ENCODE measurements at regions not wholly inside any gene's neighbourhood (a gene's known extent, or its start where the extent isn't known, plus 50 kb on each side); places are given as distances from the start of the nearest gene placed in this dataset.
"Not testable (repeated sequence)": the region's sequence is repeated elsewhere in the genome, so short reads cannot be mapped to it uniquely, and the experiment has no call there.

DNA sequence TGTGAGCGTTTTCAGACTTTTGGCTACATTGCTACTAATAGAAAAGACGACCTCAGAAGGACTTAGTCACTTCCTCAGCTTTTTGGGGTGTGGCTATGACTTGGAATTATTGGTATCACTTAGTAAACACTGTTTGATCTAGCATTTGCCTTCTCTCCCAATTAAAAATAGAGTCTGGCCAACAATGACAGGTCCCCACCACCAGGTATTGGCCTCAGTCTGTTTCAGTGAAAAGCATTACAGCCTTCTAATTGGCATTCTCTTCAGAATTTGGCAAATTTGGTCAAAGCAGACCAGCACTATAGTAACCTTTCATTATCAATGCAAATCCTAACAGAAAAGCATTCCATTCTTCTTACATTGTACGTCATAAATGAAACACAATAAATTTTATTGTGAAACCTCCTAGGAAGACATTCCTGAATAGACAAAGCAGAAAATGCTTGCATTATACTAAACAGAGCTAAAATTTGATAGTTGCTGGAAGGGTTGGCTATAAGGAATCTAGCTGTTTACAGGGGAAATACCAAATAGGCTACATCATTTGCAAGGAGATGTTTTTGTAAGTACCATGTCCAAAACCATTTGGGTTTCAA is 613.9 kb downstream of the IRS1 start:
- DNase-seq: no peak

DNA sequence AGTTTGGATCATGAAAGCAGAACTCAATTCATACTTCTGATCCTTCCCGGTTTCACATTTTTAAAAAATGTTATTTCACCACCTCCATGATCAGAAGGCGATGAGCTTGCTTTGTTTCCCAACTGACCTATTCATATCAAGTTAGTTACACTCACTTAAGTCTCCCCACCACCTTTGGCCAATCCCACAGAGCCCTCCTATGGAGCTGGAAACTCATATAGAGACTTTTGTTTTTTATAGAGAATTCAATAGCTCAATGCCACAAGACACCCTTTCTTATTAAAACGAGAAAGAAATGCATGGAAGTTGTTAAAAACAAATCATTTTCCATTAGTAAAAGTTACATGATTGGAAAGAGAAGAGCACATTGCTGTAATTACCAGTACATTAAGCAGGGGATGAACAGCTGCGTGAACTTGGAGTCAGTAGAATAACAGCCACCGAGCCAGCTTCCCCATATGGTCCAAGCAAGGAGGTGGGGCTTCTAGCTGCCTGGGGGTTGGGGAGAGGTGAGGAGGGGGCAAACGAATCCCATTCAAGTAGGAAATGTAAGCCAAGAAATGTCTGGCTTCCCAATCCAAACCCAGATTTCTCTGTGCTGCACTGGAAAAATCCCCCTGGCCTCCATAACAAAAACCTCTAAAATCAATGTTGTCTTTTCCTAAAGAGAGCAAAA is 614.5 kb downstream of the IRS1 start:
- no peak for DNase-seq

DNA sequence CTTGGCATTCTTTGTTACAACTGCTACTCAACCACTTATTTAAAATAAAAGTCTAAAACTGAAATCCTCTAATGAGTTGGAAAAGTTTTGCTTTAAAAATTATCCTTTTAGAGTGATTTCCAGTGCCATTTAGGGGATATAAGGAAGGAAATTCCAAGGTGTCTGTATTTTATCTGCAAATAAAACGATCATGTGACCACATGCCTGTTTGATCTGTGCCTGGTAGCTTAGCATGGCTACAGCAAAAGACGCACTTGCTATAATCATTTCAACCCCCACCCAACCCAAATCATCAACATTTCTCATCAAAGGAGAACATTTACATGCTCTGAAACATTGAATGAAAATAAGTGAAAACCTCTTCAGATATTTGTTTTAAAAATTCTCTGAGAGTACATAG is 615.1 kb downstream of the IRS1 start:
- no peak for DNase-seq

DNA sequence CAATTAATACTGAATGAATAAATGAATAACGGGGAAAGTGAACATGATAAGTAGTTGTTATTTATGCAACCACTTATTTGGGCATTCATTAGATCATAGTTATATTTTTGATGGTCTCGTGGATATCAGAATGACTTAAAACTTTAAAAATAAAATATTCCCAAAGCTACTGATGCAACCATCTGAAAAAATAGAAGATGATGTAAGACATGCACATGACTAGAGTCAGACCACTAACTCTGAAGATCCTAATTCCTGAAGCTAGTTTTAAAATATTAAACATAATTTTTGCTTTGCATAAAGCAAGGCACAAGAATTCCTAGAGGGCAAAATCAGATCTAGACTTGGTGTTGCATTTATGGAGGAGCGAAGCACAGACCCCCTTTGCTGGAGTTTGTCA is 616.1 kb downstream of the IRS1 start:
- no peak for DNase-seq

DNA sequence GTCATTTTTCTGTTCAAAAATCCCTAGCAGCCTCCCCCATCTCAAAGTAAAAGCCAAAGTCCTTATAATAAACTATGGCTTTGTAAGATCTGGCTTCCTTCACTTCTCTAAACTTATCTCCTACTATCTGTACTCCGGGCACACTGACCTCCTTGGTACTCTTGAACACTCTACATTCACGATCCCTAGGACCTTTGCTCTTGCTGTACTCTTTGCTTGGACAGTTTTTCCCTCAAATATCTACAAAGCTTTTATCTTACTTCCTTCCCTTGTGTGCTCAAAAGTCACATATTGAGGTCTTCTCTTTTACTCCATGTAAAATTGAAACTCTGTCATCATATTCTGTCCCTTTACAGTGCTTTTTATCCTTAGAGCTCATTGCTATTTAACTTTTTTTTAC is 616.6 kb downstream of the IRS1 start:
- no peak for DNase-seq

DNA sequence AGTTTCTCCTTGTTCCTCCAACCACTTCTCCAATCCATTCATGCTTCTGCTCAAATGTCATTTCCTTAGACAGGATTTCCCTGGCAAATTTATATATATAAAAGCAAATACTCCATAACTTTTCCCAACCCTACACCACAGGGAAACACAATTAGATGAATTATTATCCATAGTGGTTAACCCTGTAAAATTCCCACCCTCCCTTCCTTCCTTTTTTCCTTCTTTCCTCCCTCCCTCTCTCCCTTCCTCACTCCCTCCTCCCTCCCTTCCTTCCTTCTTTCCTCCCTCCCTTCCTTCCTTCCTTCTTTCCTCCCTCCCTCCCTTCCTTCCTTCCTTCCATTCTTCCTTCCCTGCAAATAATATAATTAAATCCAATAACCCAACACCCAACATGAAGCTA is 617.7 kb downstream of the IRS1 start:
- no peak for DNase-seq

DNA sequence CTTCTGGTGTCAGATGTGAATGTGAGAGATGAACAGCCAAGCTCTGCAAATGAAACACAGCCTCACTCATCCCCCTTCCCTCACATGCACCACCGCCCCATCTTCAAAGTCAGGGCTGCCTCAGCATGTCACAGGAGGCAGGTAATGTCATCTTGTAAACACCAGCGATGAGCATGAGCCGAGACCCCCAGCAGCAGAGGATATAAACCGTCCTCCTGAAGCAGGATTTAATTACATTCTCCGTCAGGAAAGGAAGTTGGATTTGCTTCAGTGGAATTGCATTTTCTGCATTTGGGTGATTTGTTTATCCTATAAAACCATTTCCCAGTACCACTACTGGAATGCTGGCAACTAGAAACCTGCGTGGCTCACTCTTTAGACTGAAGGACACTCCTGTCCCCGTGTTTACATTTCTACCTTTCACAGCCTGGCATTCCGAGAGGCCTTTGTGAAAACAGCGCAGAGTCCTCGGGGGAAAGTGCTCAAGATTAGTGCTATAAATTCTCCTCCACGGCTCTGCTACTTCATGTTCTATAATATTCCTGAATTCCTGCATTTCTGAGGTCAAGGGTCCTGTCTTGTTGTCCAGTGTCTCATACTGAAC is 619.2 kb downstream of the IRS1 start:
- no peak for DNase-seq

DNA sequence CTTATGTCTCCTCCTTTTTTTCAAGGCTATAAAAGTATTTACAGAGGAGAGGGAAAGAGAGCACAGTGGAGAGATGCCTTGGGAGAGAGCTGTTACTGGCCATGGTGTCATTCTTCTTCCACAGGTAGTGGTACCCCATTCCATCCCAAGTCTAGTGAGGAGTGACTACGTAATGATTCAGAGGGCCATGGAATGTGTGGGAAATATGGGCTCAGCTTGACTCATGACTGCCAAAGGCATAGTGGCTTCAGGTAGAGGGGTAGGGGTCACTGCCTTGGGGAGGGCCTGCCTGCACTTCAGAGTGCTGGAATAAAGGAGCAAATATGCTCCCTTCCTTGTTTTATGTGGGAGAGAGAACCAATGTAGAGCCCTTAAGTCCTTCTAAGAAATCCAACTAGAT is 620.6 kb downstream of the IRS1 start:
- DNase-seq: no peak

DNA sequence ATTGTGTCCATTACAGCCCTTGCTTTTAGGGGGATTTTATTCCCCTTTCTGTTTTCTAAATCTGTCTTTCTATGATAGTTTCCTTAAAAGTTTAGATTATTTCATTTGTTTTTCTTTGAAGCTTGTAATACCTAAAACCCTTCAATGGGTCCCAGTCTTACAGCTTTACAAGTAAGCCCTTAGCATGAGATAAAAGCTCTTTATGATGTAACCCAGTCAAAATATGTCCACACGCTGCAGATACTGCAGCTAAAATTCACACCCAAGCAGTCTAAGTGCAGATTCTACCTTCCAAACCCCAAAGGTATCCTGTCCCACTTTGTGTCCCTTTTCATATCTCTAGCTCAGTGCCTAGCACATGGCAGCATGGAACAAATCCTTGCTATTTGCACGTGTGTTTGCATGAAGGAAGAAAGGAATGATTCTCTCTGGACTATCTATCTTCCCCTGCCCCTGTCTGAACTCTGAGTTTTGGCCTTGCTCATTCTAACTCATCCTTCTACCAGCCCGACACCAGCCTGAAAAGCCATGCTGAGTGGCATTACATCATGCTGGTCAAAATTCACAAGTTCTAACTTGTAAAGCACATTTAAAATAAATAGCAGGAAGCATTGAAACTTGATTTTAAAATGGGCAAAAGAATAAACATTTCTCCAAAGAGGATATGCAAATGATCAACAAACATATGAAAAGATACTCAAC is 623.2 kb downstream of the IRS1 start:
- no peak for DNase-seq

DNA sequence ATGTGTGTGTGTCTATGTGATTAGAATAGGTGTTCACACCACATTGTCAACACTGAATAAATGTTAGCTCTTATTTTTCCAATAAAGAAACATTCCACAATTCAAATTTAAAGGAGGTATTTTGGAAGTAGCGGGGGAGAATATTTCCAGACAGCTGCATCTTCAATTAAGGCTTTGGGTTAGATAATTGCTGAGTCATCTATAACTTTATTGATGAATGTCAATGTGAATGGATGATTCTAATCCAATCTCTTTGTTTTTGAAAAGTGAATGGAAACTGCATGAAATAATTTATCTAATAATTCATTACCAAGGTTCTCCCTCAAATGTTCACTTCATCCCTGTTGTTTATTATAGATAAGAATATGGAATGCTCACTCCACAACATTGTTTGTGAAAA is 625.2 kb downstream of the IRS1 start:
- no peak for DNase-seq

DNA sequence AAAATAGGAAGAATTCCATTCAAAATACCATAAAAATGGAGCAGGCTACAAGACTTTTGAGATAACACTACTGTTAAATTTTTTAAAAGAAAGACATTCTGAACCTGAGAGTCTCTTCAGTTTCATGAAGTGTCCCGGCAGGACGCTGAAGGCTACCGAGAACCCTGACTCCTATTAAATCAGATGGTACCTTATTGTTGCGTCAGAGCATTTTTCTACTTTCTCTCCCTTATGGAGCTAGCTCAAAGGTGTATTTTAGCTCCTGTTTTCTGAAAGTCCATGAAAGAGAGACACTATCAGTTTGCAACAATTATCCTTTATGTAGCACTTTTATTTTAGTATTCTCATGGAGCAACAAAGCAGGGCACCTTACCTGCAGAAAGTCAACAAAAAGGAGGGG is 626.7 kb downstream of the IRS1 start:
- DNase-seq: no peak

DNA sequence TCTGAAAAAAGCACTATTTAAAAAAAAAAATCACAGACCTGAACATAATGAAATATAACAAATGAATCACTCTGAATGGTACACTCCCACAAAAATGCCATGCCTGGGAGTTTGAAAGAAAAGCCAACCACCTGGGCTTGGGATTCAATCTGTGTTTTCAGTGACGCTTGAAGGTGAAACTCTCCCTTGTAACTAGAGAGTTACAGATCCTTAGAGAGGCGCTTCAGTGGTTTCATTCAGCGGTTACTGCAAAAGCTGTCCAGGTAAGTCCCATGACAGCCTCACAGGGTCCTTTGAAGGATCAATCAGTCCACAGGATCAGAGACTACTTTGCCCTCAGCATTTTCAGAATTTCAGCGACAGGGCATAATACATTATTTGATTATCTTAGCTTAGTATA is 627.3 kb downstream of the IRS1 start:
- no peak for DNase-seq

DNA sequence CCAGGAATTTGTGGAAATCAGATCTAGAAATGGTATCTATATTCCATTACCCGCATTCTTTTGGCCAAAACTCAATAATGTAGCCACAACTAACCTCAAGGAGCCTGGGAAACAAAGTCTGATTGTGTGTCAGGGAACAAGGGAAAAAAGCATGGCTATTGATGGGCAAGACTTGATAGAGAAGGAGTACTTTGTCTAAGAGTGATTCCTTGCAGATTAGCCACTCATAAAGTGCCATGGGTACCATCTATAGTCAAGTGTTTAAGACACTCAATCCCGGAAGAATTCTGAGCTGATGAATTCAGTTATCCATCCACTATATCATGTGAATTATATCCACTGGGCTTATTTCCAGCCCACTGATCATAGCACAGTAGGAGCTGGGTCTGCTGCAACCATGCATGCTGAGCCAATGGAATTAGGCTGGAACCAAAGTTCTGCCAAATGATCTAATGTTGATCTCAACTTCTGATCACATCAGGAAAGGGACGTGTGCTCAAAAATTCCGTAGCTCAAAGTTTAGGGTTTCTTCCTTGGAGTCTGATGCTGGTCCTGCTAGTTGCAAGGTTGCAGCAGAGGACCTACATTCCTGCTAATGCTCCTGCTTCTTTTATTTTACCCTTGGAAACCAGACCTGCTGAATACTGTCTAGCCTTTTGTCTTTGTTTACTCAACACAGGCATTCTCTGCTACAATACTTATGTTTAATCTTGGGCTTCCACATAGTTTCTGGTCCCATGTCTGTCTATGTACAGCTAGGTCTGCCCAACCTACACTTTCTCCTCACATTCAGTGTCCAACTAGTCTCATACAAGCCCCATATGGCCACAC is 629.7 kb downstream of the IRS1 start:
- no peak for DNase-seq

DNA sequence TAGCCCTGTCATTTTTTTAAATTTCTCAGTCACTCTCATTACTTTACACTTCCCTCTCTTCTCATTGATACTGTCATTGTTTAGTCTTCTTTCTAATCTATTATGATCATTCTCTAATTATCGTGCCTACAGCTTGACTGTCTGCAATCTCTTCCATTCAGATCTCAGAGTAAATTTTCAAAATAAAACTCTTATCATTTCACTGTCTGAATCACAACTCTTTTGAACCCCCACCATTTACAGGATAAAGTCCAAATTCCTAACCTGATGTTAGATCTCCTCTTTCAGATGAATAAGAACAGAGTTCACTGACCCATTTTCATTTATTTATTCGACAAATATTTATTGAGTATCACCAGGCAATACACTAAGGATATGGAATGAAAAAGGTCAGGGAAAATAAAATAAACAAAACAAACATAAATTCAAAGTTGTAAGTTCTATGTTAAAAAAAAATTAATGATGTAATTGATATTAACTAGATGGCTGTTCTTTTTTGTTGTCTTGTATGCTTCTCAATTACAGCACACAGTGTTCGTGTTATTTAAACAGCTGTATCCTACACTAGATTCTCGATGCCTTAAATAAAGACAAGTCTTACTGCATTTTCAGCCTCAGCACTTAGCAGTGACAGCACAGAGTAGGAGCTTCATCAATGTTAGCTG is 631.0 kb downstream of the IRS1 start:
- DNase-seq: no peak

DNA sequence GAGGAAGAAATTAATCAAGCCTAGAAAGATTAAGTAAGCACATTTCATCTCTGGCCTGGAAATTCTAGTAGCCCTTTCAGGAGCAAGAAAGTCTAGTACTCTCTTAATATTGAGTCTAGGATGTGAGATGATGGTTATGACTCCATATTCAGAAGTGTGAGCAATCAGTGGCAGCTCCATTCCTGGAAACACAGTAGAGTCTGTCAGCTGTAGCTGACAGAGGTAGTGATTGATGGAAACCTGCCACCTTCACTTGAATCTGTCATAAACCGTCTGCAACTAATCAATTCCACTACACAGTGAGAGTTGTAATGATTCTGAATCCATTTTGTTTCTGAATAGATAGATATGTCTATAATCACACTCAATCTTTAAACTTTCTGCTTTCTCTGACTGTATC is 635.1 kb downstream of the IRS1 start:
- DNase-seq: no peak

DNA sequence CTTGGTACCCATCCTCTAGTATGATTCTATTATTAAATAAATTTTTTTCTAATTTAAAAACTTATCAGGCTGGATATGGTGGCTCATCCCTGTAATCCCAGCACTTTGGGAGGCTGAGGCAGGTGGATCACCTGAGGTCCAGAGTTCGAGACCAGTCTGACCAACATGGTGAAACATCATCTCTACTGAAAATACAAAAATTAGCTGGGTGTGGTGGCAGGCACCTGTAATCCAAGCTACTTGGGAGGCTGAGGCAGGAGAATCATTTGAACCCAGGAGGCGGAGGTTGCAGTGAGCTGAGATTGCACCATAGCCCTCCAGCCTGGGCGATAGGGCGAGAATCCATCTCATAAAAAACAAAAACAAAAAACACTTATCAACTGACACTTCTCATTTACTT is 639.0 kb downstream of the IRS1 start:
- DNase-seq: not testable (repeated sequence)

DNA sequence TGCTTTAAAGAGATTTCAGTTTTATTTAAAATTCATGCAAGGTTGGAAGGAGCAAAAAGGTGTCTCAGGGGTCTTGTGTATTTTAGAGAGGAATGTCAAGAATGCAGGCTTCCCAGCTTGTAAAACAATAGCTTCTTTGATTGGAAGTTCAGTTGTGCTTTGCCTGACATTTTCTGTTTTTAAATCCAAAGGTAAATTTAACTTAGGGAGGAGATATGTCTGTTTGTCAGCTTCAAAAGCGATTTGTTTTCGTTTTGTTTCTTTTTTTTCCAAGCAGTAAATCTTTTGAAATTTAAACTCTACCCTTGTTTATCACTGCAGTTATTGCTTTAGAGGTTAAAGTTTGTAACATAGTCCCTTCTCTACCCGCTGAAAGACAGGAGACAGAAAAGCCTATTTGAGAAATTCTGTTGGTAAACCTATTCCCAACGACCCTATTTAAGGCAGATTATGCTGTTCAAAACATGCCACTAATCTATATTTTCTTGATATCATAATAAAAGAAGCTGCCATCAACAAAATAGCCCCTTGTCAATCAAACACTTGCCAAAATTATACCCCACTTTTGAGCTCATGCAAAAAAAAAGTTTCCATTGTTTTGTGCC is 639.6 kb downstream of the IRS1 start:
- no peak for DNase-seq

DNA sequence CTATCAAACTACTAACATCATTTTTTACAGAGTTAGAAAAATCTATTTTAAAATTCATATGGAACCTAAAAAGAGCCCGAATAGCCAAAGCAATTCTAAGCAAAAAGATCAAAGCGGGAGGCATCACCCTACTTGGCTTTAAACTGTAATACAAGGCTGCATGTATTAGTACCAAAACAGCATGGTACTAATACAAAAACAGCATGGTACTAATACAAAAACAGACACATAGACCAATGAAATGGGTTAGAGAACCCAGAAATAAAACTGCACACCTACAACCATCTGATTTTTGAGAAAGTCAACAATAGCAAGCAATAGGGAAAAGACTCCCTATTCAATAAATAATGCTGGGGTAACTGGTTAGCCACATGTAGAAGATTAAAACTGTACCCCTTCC is 640.7 kb downstream of the IRS1 start:
- DNase-seq: no peak

DNA sequence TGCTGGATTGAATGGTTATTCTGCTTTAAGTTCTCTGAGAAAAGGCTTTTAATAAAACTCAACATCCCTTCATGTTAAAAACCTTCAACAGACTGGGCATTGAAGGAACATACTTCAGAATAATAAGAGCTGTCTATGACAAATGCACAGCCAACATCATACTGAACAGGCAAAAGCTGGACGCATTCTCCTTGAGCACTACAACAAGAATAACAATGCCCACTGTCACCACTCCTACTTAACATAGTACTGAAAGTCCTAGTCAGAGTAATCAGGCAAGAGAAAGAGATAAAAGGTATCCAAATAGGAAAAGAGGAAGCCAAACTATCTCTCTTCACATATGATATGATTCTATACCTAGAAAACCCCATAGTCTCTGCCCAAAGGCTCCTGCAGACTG is 641.4 kb downstream of the IRS1 start:
- DNase-seq: no peak

DNA sequence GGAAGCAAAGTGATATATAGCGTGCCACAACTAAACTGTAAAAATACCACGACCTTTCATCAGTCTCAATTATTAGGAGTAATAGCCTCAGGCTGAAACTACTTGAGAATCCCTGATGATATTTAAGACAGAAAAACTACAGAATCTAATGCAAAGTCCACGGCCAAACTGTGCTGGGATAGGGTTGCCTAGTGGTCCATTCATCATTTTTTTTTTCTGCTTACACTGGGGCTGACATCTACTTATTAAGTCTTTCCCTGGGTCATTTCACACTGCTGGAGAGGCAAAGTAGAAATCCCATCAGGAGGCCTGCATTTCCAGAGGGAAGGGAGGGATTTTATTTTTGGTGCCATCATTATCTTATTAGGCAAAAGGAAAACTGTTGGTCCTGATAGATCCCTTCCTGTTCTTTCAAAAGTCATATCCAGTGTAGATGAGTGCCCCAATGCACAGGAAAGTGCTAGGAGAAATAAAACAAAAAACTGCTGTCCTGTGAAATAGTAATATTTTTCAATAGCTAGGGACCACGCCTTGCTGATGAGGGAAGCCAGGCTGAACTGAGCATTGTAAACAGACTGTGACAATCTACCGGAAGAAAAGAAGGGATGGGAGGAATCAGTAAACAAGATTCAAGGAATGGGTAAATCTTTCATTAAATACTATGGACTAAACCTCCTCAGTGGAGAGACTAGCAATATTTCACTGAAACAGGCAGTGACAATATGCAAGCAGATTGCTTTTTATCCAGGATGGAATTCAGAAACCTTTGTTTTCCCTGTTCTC is 644.3 kb downstream of the IRS1 start:
- DNase-seq: no peak

DNA sequence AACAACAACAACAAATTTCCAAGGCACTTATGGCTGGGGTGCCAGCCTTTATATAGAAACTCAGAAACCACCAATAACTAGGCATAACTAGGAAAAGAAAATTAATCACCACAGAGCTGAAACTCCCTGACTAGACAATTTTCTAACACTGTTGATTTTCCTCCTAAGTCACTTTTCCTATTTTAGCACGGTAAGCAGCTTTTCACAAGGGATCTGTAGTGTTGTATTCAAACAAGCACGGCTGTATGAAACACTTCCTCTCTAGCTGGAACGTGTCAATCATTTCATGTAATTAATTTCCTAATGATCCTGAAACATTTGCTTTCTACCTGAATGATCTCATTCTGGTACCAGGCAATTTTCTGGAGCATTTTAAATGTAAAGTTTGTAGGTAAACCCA is 645.0 kb downstream of the IRS1 start:
- DNase-seq: no peak

Data from activated effector memory CD4-positive, alpha-beta T cell treated with Interleukin-2 at 50 U/mL for 16 hours (primary cell).